ENCODE measurements at regions not wholly inside any gene's neighbourhood (a gene's known extent, or its start where the extent isn't known, plus 50 kb on each side); places are given as distances from the start of the nearest gene placed in this dataset.
"Not testable (repeated sequence)": the region's sequence is repeated elsewhere in the genome, so short reads cannot be mapped to it uniquely, and the experiment has no call there.

DNA sequence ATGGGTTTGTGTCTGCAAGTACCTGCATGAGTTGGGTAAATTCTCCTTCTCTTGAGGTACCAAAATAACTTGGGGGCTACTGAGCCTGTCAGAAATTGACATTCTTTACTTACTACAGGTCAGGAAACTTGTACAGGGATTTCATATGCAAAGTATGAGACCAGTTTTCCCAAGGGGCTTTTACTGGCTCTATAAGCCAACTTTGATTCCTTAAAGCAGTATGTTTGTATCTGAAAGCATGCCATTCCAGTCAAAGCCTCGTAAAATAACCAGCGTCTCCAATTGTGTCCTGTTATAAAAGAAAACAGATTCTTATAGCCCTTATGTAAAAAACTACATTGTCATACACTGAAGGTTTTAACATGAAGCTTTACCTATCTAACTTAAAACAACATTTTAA is 90.2 kb downstream of the ZNF467 start:
- 77 to 86% methylated on average over 2 of the region's 2 CpGs for WGBS, 2 donors
- H3K27me3 ChIP-seq, result no peaks in the 10 kb centered on the region
- no peak overlapping the region for H3K4me3 ChIP-seq
- peaks cover 0 to 14% (median 0%) of the 10 kb centered on the region in 3 donors for H3K4me1 ChIP-seq
- no peaks in the 10 kb centered on the region for H3K36me3 ChIP-seq
- H3K9me3 ChIP-seq, result no peaks in the 10 kb centered on the region
- intact Hi-C loops (cut with DNase I), result no loop called here
- no peak for TF ChIP-seq POLR2A (IDR thresholded peaks at IDR 0.05)
- TF ChIP-seq, protein P1, sequence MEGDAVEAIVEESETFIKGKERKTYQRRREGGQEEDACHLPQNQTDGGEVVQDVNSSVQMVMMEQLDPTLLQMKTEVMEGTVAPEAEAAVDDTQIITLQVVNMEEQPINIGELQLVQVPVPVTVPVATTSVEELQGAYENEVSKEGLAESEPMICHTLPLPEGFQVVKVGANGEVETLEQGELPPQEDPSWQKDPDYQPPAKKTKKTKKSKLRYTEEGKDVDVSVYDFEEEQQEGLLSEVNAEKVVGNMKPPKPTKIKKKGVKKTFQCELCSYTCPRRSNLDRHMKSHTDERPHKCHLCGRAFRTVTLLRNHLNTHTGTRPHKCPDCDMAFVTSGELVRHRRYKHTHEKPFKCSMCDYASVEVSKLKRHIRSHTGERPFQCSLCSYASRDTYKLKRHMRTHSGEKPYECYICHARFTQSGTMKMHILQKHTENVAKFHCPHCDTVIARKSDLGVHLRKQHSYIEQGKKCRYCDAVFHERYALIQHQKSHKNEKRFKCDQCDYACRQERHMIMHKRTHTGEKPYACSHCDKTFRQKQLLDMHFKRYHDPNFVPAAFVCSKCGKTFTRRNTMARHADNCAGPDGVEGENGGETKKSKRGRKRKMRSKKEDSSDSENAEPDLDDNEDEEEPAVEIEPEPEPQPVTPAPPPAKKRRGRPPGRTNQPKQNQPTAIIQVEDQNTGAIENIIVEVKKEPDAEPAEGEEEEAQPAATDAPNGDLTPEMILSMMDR (IDR thresholded peaks at IDR 0.05), result no peak
- no peak overlapping the region for H3K27ac ChIP-seq
- no peak for DNase-seq

DNA sequence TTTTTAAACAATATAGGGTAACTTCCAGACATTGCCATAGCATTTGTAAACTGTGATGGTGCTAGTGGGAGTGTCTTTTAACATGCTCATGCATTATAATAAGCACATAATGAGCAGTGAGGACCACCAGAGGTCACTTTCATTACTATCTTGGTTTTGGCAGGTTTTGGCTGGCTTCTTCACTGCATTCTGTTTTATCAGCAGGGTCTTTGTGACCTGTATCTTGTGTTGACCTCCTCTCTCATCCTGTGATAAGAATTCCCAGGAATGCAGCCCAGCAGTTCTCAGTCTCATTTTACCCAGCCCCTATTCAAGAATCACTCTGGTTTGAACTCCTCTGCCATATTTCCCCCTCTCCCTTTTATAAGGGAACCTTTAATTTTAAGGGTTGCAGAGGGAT is 91.3 kb downstream of the ZNF467 start:
- TF ChIP-seq, protein P1 (IDR thresholded peaks at IDR 0.05), result no peak
- TF ChIP-seq POLR2A (IDR thresholded peaks at IDR 0.05), result no peak
- no peaks in the 10 kb centered on the region for H3K36me3 ChIP-seq
- H3K27me3 ChIP-seq, result no peaks in the 10 kb centered on the region
- no peak overlapping the region for H3K4me3 ChIP-seq
- H3K27ac ChIP-seq, result no peak overlapping the region
- no peak for DNase-seq
- H3K9me3 ChIP-seq, result no peaks in the 10 kb centered on the region
- H3K4me1 ChIP-seq, result peaks cover 0 to 14% (median 0%) of the 10 kb centered on the region in 3 donors
- intact Hi-C loops (cut with DNase I), result no loop called here

DNA sequence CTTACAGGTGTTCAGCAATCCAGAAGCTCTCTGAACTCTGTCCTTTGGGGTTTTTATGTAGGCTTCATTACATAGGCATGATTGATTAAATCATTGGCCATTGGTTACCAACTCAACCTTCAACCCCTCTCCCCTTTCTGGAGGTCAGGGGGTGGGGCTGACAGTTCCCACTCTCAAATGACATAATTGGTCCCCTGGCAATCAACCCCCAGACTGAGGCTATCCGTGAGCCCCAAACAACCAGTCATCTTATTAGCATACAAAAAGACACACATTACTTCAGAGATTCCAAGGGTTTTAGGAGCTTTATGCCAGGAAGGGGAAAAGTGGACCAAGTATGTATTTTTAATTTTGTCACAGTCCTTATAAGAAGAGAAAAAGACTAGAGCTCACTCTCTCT is 92.1 kb downstream of the ZNF467 start:
- 67 to 70% methylated on average over 1 of the region's 1 CpG for WGBS, 2 donors

DNA sequence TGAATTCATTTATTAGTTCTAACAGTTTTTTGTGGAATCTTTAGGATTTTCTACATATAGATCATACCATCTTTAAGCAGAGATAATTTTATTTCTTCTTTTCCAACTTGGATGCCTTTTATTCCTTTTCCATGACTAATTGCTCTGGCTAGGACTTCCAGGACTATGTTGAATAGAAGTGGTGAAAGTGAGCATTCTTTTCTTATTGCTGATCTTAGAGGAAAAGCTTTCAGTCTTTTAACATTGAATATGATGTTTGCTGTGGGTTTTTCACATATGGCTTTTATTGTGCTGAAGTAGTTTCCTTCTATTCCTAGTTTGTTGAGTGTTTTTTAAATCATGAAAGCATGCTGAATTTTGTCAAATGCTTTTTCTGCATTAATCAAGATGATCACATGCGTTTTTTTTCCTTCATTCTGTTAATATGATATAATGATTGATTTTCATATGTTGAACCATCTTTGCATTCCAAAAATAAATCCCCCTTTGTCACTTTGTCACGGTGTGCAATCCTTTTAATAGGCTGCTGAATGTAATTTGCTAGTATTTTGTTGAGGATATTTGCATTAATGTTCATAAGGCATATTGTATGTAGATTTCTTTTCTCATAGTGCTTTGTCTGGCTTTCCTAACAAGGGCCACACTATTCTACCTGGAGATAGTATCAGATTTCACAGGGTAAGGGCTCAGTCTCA is 92.9 kb downstream of the ZNF467 start:
- Histone ChIP-seq H3K4me3 (no peak overlapping the region), H3K4me1 (peaks cover 0 to 6% (median 0%) of the 10 kb centered on the region in 3 donors), H3K36me3 (no peaks in the 10 kb centered on the region), H3K9me3 (no peaks in the 10 kb centered on the region), H3K27me3 (no peaks in the 10 kb centered on the region), H3K27ac (no peak overlapping the region)
- no peak for TF ChIP-seq POLR2A (IDR thresholded peaks at IDR 0.05)
- TF ChIP-seq, protein P1 (IDR thresholded peaks at IDR 0.05), result no peak
- WGBS, 2 donors, result 35 to 52% methylated on average over 2 of the region's 2 CpGs
- DNase-seq, result no peak
- intact Hi-C loops (cut with DNase I), result no loop called here

More for the DNA sequence above, 92.1 kb downstream of the ZNF467 start:
- Histone ChIP-seq H3K4me3 (no peak overlapping the region), H3K27me3 (no peaks in the 10 kb centered on the region), H3K9me3 (no peaks in the 10 kb centered on the region), H3K4me1 (peaks cover 0 to 11% (median 0%) of the 10 kb centered on the region in 3 donors), H3K36me3 (no peaks in the 10 kb centered on the region), H3K27ac (no peak overlapping the region)
- intact Hi-C loops (cut with DNase I), result no loop called here
- TF ChIP-seq, protein P1 (IDR thresholded peaks at IDR 0.05), result no peak
- TF ChIP-seq POLR2A (IDR thresholded peaks at IDR 0.05), result no peak
- no peak for DNase-seq

DNA sequence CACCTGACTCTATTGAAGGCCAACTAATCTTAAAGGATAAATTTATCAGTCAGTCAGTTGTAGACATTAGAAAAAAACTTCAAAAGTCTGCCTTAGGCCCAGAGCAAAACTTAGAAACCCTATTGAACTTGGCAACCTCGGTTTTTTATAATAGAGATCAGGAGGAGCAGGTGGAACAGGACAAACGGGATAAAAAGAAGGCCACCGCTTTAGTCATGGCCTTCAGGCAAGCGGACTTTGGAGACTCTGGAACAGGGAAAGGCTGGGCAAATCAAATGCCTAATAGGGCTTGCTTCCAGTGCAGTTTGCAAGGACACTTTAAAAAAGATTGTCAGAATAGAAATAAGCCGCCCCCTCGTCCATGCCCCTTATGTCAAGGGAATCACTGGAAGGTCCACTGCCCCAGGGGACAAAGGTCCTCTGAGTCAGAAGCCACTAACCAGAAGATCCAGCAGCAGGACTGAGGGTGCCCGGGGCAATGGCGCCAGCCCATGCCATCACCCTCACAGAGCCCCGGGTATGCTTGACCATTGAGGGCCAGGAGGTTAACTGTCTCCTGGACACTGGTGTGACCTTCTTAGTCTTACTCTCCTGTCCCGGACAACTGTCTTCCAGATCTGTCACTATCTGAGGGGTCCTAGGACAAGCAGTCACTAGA is 98.5 kb downstream of the ZNF467 start:
- H3K27ac ChIP-seq; H3K27me3 ChIP-seq; H3K9me3 ChIP-seq; H3K36me3 ChIP-seq; intact Hi-C loops (cut with DNase I); H3K4me3 ChIP-seq; DNase-seq: not testable (repeated sequence)
- 61 to 63% methylated on average over 4 to 10 of the region's 10 CpGs for WGBS, 2 donors
- peaks cover 0 to 20% (median 0%) of the 10 kb centered on the region in 3 donors for H3K4me1 ChIP-seq
